ENCODE measurements at regions not wholly inside any gene's neighbourhood (a gene's known extent, or its start where the extent isn't known, plus 50 kb on each side); places are given as distances from the start of the nearest gene placed in this dataset.

DNA sequence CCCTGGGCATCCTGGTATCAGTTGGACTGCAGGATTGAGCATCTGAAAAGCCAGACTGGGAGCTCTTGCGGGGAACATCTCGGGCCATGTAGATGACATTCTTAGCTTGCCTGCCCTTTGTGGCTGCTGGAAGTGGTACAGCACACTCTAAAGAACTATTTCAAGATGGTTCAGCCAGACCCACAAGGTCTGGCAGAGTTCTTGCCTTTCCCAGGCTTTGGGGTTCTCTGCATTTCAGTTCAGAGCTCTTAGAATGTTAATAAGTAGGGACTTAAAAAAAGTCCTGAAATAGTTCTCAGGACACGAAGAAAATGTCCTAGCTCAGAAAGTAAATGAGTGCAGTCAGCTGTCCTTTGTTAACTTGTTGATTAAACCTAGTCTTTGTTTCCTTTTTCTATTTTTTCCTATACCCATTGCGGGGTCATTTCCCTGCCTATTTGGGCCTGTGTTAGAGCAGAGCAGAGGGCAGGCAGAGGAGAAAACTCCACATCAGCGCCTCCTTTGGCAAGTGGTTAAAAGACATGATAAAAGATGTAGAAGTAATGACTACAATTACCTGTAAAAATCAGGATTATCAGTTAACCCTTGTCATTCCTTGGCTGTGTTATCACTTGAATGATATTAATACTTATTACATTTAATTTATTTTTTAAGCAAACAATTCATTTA is 291.5 kb downstream of the ZSWIM6 start:
- TF ChIP-seq ZNF8 (CRISPR knock-in tag; IDR thresholded peaks at IDR 0.05) (no peak), ZFP30 (CRISPR knock-in tag; IDR thresholded peaks at IDR 0.05) (no peak), ZNF565 (CRISPR knock-in tag; conservative IDR thresholded peaks at IDR 0.05; ENCODE audit: low read depth) (no peak), ISL1 (CRISPR knock-in tag; IDR thresholded peaks at IDR 0.05) (no peak), RARB (CRISPR knock-in tag; IDR thresholded peaks at IDR 0.05) (no peak), ZFP3 (CRISPR knock-in tag; IDR thresholded peaks at IDR 0.05) (no peak), SNAI2 (CRISPR knock-in tag; IDR thresholded peaks at IDR 0.05) (no peak), TOX (CRISPR knock-in tag; IDR thresholded peaks at IDR 0.05; ENCODE audit: borderline replicate concordance) (no peak), CSDC2 (CRISPR knock-in tag; IDR thresholded peaks at IDR 0.05) (no peak), PPARA (CRISPR knock-in tag; IDR thresholded peaks at IDR 0.05; ENCODE audit: borderline replicate concordance) (no peak), ARNTL (CRISPR knock-in tag; IDR thresholded peaks at IDR 0.05; ENCODE audit: borderline replicate concordance, low read depth) (no peak)
- TF ChIP-seq, protein P1, sequence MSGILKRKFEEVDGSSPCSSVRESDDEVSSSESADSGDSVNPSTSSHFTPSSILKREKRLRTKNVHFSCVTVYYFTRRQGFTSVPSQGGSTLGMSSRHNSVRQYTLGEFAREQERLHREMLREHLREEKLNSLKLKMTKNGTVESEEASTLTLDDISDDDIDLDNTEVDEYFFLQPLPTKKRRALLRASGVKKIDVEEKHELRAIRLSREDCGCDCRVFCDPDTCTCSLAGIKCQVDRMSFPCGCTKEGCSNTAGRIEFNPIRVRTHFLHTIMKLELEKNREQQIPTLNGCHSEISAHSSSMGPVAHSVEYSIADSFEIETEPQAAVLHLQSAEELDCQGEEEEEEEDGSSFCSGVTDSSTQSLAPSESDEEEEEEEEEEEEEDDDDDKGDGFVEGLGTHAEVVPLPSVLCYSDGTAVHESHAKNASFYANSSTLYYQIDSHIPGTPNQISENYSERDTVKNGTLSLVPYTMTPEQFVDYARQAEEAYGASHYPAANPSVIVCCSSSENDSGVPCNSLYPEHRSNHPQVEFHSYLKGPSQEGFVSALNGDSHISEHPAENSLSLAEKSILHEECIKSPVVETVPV (CRISPR knock-in tag; IDR thresholded peaks at IDR 0.05): no peak
